Heart left ventricle (tissue), 16 donors: ENCODE measurements at regions not wholly inside any gene's neighbourhood (a gene's known extent, or its start where the extent isn't known, plus 50 kb on each side); places are given as distances from the start of the nearest gene placed in this dataset.

ENCODE experiments used
- ATAC-seq, 4 donors: fragments of 200-7000 bp; cut with Tn5 transposase; one replicate each; pipeline ENCODE4 v1.9.1; 2020 to 2022; ENCODE audit warnings: moderate library complexity in 4 of 4, mild to moderate bottlenecking in 3 of 4, moderate number of reproducible peaks in 1 of 4
- DNase-seq, 5 donors: peaks; one replicate each; pipeline ENCODE4 v3.0.0-alpha.2; 2020
- H3K27ac ChIP-seq, 12 donors: fragments of 200-600 bp; sonication (generic) in 4 of 12; one replicate each; pipeline versions ENCODE4 v1.5.0 to v1.8.0; 2016 to 2022; ENCODE audit warnings: mild to moderate bottlenecking in 2 of 12
- H3K27me3 ChIP-seq, 9 donors: fragments of 200-600 bp; sonication (generic) in 2 of 9; one replicate each; pipeline versions ENCODE4 v1.5.1 to v1.8.0; 2016 to 2022; ENCODE audit warnings: mild to moderate bottlenecking in 3 of 9
- H3K36me3 ChIP-seq, 9 donors: fragments of 200-600 bp; sonication (generic) in 2 of 9; one replicate each; pipeline versions ENCODE4 v1.5.0 to v1.8.0; 2018 to 2022; ENCODE audit warnings: mild to moderate bottlenecking in 2 of 9
- H3K4me1 ChIP-seq, 12 donors: fragments of 200-600 bp; sonication (generic) in 4 of 12; one replicate each; pipeline versions ENCODE4 v1.5.0 to v1.8.0; 2016 to 2022; ENCODE audit warnings: mild to moderate bottlenecking in 3 of 12
- H3K4me3 ChIP-seq, 12 donors: fragments of 200-600 bp; sonication (generic) in 4 of 12; one replicate each; pipeline versions ENCODE4 v1.5.0 to v1.8.0; 2017 to 2022; ENCODE audit warnings: mild to moderate bottlenecking in 9 of 12, moderate library complexity in 4 of 12
- H3K9me3 ChIP-seq, 12 donors: fragments of 200-600 bp; sonication (generic) in 4 of 12; one replicate each; pipeline versions ENCODE4 v1.5.0 to v1.8.0; 2016 to 2022; ENCODE audit warnings: mild to moderate bottlenecking in 1 of 12
- POLR2A ChIP-seq, 2 donors: fragments of 450-650 bp; IDR thresholded peaks; one replicate each; pipeline ENCODE4 v1.6.1; 2017; ENCODE audit warnings: antibody characterized with exemption in 2 of 2, mild to moderate bottlenecking in 2 of 2, moderate library complexity in 2 of 2
- WGBS, 4 donors: extraction: QIAGEN DNeasy Blood & Tissue Kit in 2 of 4; methylation state at CpG; one replicate each; pipeline versions ENCODE4 v1.1.5 to v1.1.7; 2013 to 2018; 5-methylcytosine and 5-hydroxymethylcytosine counted together
- intact Hi-C, 10 donors: fragments of 100-400 bp; cut with DNase I; formaldehyde crosslinking; loops; one replicate each; pipeline versions ENCODE4 v1.11.1 to v1.14.2; 2022
- TF ChIP-seq, protein P1 (sequence below), 12 donors: fragments of 200-600 bp; sonication (generic) in 4 of 12; IDR thresholded peaks; one replicate each; pipeline versions ENCODE4 v1.5.0 to v1.8.0; 2018 to 2022; ENCODE audit warnings: antibody characterized with exemption in 12 of 12, mild to moderate bottlenecking in 5 of 12
- donor health status: ischemic (EF 13 %, LVEDD 7.1; RV severe dilation, severe dysfunction).
- donor health status: healthy with polysubstance abuse.
- donor health status: DM: no; HTN: yes; CAD: no.
- donor health status: DM: no; HTN: no; CAD: no.
- donor health status: ischemic (EF 25% LVEDD 6.9; RV normal size, moderate dysfunction).
- donor health status: ischemic (EF 25% LVEDD 5.7; RV mildly dilated, moderate dysfunction).
- donor health status: healthy.
- donor health status: DM: yes; HTN: yes; CAD: no.
- donor health status: ischemic (EF 35%, LVEDD 5.7; RV mildly dilated, moderate dysfunction).
- donor health status: nonischemic (EF 11% LVEDD 7.7; RV severe dilation, severe dysfunction).
- donor health status: DM: yes; HTN: yes; CAD: no.
- donor health status: PGD.
- donor health status: ischemic (EF 29% LVEDD 5.4; RV normal size, mild dysfunction).
- donor health status: nonischemic (EF 23%, LVEDD 6.1; RV moderate dilation, normal function).

DNA sequence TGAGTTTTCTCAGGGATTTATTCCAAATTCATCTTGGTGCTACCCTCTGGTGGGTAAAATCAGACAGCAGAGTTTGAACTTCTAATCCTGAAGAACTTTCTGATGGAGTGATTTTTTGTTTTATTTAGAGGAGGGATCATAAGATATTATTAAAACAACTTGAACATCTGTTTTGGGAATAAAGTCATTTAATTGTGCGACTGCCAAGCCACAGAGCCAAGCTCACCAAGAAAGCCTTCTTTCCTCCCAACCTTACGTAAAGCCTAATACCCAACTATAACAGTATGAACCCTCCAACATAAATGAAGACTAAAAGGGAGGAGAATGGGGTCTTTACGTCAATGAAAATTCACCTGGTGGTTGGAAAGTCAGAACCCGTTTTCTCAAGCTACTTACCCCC, 205.5 kb upstream of the IGF1 start:
- Histone ChIP-seq H3K36me3 (no peaks in the 10 kb centered on the region), H3K4me1 (peaks cover 0 to 9% (median 0%) of the 10 kb centered on the region in 12 donors), H3K4me3 (no peak overlapping the region), H3K27ac (peak overlapping the region in 3 of 12 donors; percentile 18 to 46 (median 37)), H3K9me3 (no peaks in the 10 kb centered on the region), H3K27me3 (no peaks in the 10 kb centered on the region)
- intact Hi-C loops = no loop called here
- ATAC-seq (peak in 2 of 4 donors; percentile 26 to 48), DNase-seq (no peak)
- 73 to 83% (median 78%) methylated on average over 4 of the region's 4 CpGs for WGBS, 4 donors
- TF ChIP-seq, protein P1, sequence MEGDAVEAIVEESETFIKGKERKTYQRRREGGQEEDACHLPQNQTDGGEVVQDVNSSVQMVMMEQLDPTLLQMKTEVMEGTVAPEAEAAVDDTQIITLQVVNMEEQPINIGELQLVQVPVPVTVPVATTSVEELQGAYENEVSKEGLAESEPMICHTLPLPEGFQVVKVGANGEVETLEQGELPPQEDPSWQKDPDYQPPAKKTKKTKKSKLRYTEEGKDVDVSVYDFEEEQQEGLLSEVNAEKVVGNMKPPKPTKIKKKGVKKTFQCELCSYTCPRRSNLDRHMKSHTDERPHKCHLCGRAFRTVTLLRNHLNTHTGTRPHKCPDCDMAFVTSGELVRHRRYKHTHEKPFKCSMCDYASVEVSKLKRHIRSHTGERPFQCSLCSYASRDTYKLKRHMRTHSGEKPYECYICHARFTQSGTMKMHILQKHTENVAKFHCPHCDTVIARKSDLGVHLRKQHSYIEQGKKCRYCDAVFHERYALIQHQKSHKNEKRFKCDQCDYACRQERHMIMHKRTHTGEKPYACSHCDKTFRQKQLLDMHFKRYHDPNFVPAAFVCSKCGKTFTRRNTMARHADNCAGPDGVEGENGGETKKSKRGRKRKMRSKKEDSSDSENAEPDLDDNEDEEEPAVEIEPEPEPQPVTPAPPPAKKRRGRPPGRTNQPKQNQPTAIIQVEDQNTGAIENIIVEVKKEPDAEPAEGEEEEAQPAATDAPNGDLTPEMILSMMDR (IDR thresholded peaks at IDR 0.05) = peak in 1 of 12 donors; percentile 7
- no peak for TF ChIP-seq POLR2A (IDR thresholded peaks at IDR 0.05)

- whole genome bisulfite sequencing, 4 donors = 90 to 93% (median 91%) methylated on average over 2 of the region's 2 CpGs
- ATAC-seq (no peak), DNase-seq (no peak)
- Histone ChIP-seq H3K36me3 (no peaks in the 10 kb centered on the region), H3K27me3 (no peaks in the 10 kb centered on the region), H3K9me3 (no peaks in the 10 kb centered on the region), H3K4me1 (peaks cover 0 to 9% (median 0%) of the 10 kb centered on the region in 12 donors), H3K27ac (no peak overlapping the region), H3K4me3 (no peak overlapping the region)
- TF ChIP-seq POLR2A (IDR thresholded peaks at IDR 0.05) = no peak
- TF ChIP-seq, protein P1 (IDR thresholded peaks at IDR 0.05) = no peak
- intact Hi-C loops = no loop called here
Observed at GRCh38 chr12:102685172-102685571, 204.8 kb upstream of the IGF1 start.

DNA sequence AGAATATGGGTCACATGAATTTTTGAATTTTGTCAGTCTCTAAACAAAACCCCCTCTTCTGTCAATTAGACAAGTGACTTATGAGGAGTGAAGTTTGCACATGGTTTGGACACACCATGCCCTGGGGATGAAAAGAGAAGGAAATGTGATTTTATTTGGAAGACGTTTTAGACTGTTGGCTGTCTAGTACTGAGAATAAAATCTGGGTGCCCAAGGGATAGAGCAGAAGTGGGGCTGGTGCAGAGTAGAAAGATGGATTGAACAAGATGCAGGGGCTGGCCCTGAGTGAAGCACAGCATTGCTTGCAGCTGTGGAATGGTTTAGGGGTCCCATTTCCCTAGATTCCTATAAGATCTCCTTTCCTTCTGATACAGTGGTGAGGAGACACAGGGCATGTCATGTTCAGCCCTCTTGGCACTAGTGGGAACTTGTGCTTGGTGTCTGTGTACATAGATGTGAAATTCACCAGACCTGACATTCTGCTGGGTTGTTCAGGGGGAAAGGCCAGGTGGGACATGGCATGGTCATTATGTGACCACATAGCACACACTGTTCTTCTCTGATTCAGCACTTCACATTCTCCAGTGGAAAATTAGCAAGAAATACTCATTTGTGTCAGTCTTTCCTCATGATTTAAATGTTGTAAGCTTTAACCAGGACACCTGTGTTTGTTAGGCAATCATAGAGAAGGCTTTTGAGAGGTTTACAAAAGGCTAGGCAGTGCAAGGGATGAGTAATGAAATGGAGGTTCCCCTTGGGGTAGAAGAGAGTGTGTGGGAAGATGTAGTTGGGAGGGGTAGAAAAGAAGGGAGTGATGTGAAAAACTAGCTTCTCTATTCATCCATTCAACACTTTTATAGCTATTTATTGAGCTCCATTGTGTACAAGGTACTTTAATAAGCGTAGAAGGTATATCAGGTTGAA, 202.3 kb upstream of the IGF1 start:
- no peak overlapping the region for H3K27ac ChIP-seq
- intact Hi-C loops = no loop called here
- ATAC-seq = peak in 3 of 4 donors; percentile 48 to 70 (median 49)

GRCh38 chr12:102681747-102682146, 201.4 kb upstream of the IGF1 start:
- ATAC-seq (no peak), DNase-seq (no peak)
- H3K27me3 ChIP-seq = no peaks in the 10 kb centered on the region
- H3K4me3 ChIP-seq = no peak overlapping the region
- no peak overlapping the region for H3K27ac ChIP-seq
- H3K9me3 ChIP-seq = peaks cover 0 to 9% (median 0%) of the 10 kb centered on the region in 12 donors
- H3K4me1 ChIP-seq = peaks cover 0 to 7% (median 0%) of the 10 kb centered on the region in 12 donors
- no peaks in the 10 kb centered on the region for H3K36me3 ChIP-seq
- intact Hi-C loops = no loop called here
- TF ChIP-seq, protein P1 (IDR thresholded peaks at IDR 0.05) = no peak
- TF ChIP-seq POLR2A (IDR thresholded peaks at IDR 0.05) = no peak

More for the DNA sequence above, 202.3 kb upstream of the IGF1 start:
- H3K9me3 ChIP-seq = peaks cover 0 to 9% (median 0%) of the 10 kb centered on the region in 12 donors
- H3K4me3 ChIP-seq = no peak overlapping the region
- 56 to 66% (median 60%) methylated on average over 2 of the region's 2 CpGs for WGBS, 4 donors
- no peaks in the 10 kb centered on the region for H3K27me3 ChIP-seq
- TF ChIP-seq, protein P1 (IDR thresholded peaks at IDR 0.05) = no peak
- no peak for TF ChIP-seq POLR2A (IDR thresholded peaks at IDR 0.05)
- peaks cover 0 to 8% (median 0%) of the 10 kb centered on the region in 12 donors for H3K4me1 ChIP-seq
- no peak for DNase-seq
- no peaks in the 10 kb centered on the region for H3K36me3 ChIP-seq
